Activated gamma-delta T cell treated with anti-CD3 and anti-CD28 coated beads, Interleukin-2, amount 50 U/mL, for 16 hours (primary cell): ENCODE measurements at regions not wholly inside any gene's neighbourhood (a gene's known extent, or its start where the extent isn't known, plus 50 kb on each side); places are given as distances from the start of the nearest gene placed in this dataset.

Experiments used
- DNase-seq: peaks from one replicate; pipeline ENCODE4 v3.0.0-alpha.2; 2020; ENCODE audit warnings: low read depth

DNA sequence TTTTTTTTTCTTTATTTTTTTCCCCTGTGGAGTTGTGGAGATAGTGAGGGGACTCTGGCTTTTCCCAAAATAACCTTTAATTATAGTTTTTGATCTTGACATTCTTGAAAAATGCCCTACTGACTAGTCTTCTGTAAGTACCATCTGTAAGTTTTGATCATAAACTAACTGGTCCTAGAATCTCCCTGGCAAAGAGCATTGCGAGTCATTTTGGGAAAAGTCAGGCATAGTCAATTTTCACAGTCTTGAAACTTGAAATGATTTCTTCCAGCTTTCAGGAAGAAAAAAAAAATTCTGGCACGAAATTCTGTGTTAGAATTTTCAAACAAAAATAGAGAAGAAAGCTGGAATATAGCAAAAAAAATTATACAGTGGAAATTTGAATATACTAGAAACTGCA lies 181.2 kb upstream of the SNX7 start:
- DNase-seq, result no peak

- no peak for DNase-seq
Measured at GRCh38 chr1:98478121-98478520, 183.4 kb upstream of the SNX7 start.

GRCh38 chr1:98472878-98473277 lies 188.6 kb upstream of the SNX7 start:
- no peak for DNase-seq

DNA sequence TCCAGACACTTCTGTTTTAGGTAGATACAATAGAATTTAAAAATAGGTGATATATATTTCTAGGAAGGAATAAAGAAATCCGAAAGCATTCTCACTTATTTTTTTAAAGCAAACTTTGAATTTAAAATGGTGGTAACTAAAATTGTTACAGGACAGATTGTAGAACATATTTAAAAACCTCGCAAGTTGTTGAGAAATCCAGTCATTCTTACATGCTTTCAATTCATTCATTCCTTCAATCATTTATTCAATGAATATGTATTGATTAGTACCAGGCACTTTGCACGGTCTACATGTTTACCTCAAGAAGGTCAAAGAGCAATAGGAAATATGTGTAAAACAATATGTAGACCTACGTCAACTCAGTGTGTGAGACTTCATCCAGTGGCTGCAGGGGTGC lies 189.9 kb upstream of the SNX7 start:
- no peak for DNase-seq

GRCh38 chr1:98468111-98468717 lies 193.3 kb upstream of the SNX7 start:
- DNase-seq, result no peak

DNA sequence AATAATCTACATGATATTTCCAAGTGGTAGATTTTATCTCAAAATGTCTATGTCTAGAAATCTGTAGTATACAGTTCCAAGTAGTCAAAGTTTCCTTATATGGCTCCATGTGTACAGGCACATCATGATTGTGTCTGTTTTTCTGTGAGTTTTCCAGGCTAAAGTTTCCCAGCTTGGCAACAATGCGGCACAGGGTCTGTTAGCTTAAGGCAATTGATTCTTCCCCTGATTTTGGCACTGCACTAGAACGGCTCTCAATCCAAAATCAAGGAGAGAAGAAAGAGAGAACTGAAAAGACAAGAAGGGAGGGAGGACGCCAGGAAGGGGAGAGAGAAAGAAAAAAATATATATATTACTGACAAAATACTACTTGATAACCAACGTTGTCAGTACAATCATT lies 193.9 kb upstream of the SNX7 start:
- DNase-seq, result no peak

DNA sequence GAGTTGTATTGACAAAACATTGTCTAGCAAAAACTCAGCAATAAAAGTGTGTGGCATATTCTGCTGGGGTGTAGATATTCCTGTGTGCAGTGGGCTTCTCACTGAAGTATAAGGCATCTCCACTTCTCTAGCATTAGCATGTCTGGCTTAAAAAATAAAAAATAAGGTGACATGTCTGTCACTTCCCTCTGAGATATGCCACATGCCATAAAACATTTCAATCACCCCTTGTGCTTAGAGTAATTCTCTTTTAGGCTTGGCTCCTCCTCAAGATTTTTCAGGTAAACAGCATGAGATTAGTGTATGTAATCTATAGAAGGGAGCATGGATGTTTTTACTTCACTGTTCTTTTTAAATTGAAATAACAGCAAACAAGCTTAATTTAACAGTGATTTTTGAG lies 194.4 kb upstream of the SNX7 start:
- no peak for DNase-seq

DNA sequence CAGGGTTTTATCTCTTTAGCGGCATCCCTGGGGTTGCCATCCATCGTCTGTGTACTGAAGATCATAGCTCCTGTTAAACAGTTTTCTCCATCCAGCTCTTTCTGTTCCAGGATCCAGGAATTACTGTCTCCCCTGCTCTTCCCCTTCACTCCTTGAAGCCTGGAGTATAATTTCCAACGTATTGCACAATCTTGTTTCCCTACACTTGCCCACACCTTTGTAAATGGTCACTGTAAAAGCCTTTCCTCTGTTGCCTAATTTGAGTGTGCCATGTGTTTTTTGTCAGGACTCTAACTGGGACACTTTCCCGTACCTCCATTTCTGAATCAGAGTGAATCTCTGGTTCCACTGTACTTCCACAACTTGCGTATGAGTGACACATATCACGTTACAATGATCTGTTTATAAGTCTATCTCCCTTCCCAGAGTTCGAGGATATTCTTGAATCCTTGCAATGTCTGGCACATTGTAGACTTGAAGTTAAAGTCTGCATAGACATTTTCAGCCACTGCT lies 199.6 kb upstream of the SNX7 start:
- DNase-seq, result no peak

GRCh38 chr1:98460136-98460535 lies 201.4 kb upstream of the SNX7 start:
- DNase-seq, result no peak

GRCh38 chr1:98459486-98459870 lies 202.0 kb upstream of the SNX7 start:
- DNase-seq, result no peak

DNA sequence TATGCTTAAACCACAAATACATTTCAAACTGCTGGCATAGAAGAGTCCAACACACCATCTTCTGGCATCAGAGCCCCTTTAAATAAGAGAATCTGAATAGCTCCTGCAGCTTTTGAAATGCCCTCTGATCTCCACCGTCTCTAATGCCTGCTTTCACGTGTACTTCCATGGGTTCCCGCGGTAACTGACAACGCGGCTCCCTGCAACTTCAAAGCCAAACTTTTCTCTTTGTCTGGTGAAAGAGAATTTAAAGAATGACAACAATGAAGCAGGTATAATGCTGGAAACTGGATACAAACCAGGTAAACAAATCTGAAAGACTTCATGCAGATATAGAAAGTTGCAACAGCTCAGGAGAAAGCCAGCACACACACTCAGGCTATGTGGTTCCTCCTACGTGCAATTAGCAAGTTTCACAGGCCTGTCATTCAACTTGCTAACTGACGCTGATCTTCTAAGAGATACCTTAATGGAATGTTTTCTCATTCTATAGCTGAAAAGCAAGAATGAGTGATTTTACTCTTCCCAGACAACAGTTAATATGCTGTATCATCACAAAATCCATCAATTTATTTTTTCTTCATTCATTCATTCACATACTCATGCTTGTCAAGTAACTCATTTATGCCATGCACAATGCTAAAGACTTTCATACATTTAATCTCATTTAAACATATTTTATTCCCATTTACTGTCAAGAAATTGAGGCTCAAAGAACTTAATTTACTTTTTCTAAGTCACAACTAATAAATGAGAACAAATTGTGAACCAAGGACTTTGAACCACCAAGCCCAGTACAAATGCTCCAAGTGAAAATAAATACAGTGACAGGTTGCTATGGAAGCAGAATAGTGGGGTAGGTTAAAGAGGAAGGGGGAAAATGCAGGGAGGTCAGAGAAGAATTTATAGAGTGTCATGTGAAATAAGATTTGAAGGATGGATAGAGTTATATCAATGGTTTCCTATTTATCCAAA lies 202.7 kb upstream of the SNX7 start:
- DNase-seq, result no peak

DNA sequence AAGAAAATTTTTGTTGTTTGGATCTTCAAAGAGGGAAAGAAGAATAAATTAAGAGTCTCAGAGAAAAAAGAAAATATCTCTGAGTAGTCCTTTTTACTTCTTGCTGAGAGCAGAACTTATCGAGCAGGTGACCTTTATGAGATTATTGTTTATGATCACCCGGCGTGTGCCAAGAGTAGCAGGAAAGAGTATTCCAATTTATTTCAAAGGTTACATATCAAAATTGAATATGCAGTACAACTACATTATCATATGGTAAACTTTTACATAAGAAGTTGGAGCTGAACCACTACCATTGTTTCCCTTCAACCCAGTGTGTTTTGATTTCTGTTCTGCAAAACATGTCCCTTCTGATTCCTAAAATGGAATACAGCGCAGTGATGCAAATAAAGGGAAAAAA lies 204.3 kb upstream of the SNX7 start:
- no peak for DNase-seq

GRCh38 chr1:98454666-98455065 lies 206.9 kb upstream of the SNX7 start:
- no peak for DNase-seq

DNA sequence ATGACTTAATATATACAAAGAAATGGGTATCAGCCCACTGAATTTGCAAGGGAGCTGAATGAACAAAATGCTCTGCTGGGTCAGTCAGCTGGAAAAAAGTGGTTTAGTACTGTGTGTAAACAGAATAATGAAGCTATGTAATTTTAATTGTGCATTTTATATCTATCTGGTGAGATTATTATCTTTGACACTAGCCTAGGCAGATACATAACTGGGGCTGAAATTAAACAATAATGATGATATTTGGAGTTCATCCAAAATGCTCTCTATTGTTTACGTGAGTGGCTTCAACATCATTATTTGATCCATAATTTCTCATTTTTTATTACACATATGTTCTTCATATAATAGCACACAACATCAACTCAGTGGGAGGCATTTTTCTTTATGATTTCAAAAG lies 208.5 kb upstream of the SNX7 start:
- DNase-seq, result no peak

- DNase-seq, result no peak
Measured at GRCh38 chr1:98452162-98452561, 209.4 kb upstream of the SNX7 start.

- DNase-seq, result no peak
Measured at GRCh38 chr1:98441281-98441680, 220.2 kb upstream of the SNX7 start.

DNA sequence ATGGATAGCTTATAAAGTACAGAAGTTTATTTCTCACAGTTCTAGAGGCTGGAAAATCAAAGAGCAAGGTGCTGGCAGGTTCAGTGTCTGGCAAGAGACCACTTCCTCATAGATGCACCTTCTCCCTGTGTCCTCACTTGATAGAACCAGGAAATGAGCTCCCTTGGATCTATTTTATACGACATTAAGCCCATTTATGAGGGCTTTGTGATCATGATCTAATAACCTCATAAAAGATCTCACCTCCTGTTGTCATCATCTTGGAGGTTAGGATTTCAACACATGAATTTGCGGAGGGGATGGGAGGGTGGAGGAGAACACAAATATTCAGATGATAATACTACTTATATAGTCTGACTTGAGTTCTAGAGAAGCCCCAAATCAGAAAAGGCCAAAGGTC lies 222.1 kb upstream of the SNX7 start:
- no peak for DNase-seq

DNA sequence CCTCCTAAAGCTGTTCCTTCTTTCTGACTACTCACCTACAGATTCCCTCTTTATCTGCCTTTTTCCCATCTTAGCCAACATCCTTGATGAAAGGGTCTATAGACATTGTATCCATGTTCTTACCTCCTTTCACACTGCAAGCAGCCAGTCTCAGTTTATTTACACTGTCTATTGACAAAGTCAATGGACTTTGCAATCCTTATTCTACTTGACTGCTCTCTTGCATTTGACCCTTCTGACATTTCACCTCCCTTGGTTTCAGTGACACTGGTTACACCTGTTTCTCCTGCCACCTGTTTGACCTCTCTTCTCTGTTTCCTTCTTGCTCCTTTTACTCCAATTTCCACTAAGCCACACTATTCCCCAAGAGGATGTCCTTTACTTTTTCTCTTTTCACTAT lies 224.0 kb upstream of the SNX7 start:
- DNase-seq, result no peak

DNA sequence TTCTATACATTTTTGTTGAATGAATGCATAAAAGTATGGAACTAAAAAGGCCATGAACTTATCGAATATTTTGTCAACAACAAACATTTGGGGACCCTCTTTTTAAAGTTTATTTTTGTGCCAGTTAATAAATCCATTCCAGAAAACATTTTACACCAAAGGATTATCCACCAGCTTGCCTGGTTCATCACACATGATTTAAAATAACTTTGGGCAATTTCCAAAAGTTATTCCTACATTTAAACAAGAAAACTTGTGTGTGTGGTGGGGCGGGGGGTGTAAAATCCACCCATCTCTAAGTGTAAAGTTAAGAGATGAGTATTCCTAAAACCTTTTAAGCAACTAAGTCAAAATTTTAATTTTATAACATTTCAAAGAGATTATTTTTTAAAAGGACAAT lies 224.5 kb upstream of the SNX7 start:
- no peak for DNase-seq

- no peak for DNase-seq
Measured at GRCh38 chr1:98429965-98430443, 231.5 kb upstream of the SNX7 start.

GRCh38 chr1:98428864-98429263 lies 232.7 kb upstream of the SNX7 start:
- no peak for DNase-seq

GRCh38 chr1:98427664-98428063 lies 233.9 kb upstream of the SNX7 start:
- DNase-seq, result no peak

- no peak for DNase-seq
Measured at GRCh38 chr1:98426092-98426491, 235.4 kb upstream of the SNX7 start.
